OCI-LY7 (cell line): ENCODE measurements at regions not wholly inside any gene's neighbourhood (a gene's known extent, or its start where the extent isn't known, plus 50 kb on each side); places are given as distances from the start of the nearest gene placed in this dataset.
A peak's percentile ranks its signal among the peaks of the same experiment; 100 is the strongest.
"Not testable (repeated sequence)": the region's sequence is repeated elsewhere in the genome, so short reads cannot be mapped to it uniquely, and the experiment has no call there.

Source experiments
- BruUV-seq: library from RNA; stranded (reverse); fragments of 400-500 nt; replicated peaks from 2 replicates; lab custom pipeline; 2021; lab: Mats Ljungman, UMichigan
- CTCF ChIA-PET: fragments of 300-600 bp; sonication (Branson Sonifier 250); formaldehyde crosslinking; loops from one replicate; lab custom pipeline; 2022; ENCODE audit warnings: antibody characterized with exemption; ENCODE audit not compliant: unreplicated experiment; lab: Charles Lee
- POLR2A ChIA-PET: fragments of 300-600 bp; sonication (Branson Sonifier 250); formaldehyde crosslinking; loops from one replicate; lab custom pipeline; 2022; ENCODE audit warnings: antibody characterized with exemption; lab: Charles Lee
- DNase-seq: peaks from one replicate; pipeline ENCODE4 v3.0.0-alpha.2; 2015; ENCODE audit warnings: low spot score
- H2AFZ ChIP-seq: fragments of 200-600 bp; sonication (generic), shearing (Covaris generic); 2 replicates; pipeline ENCODE4 v1.6.1; 2014; ENCODE audit warnings: mild to moderate bottlenecking, antibody characterized with exemption, low read length, moderate library complexity
- H3K27ac ChIP-seq: fragments of 200-600 bp; sonication (generic); 2 replicates; pipeline ENCODE4 v1.5.1; 2014; ENCODE audit warnings: mixed run types, low read depth, mild to moderate bottlenecking, moderate library complexity, low read length, inconsistent platforms; ENCODE audit not compliant: poor library complexity, severe bottlenecking
- H3K36me3 ChIP-seq: fragments of 200-600 bp; sonication (generic); 2 replicates; pipeline ENCODE4 v1.6.1; 2014; ENCODE audit warnings: mild to moderate bottlenecking, antibody characterized with exemption, low read length, moderate library complexity, mixed read lengths; ENCODE audit not compliant: insufficient read depth
- H3K4me1 ChIP-seq: fragments of 200-600 bp; sonication (generic); 2 replicates; pipeline ENCODE4 v1.5.1; 2014; ENCODE audit warnings: mild to moderate bottlenecking, low read length; ENCODE audit not compliant: insufficient read depth, poor library complexity, severe bottlenecking
- H3K4me2 ChIP-seq: fragments of 200-600 bp; sonication (generic); 2 replicates; pipeline ENCODE4 v1.6.1; 2014; ENCODE audit warnings: mild to moderate bottlenecking, low read length
- H3K4me3 ChIP-seq: fragments of 200-600 bp; sonication (generic); 2 replicates; pipeline ENCODE4 v1.5.1; 2014; ENCODE audit warnings: mild to moderate bottlenecking, low read depth, low read length; ENCODE audit not compliant: poor library complexity, severe bottlenecking
- H3K79me2 ChIP-seq: fragments of 200-600 bp; sonication (generic); 2 replicates; pipeline ENCODE4 v1.6.1; 2016; ENCODE audit warnings: low read depth, mild to moderate bottlenecking, low read length, moderate library complexity, mixed read lengths; ENCODE audit not compliant: insufficient read depth
- H3K9me2 ChIP-seq: fragments of 200-600 bp; sonication (generic); 2 replicates; pipeline ENCODE4 v1.6.1; 2016; ENCODE audit warnings: mild to moderate bottlenecking, low read length, mixed read lengths; ENCODE audit not compliant: insufficient read depth
- H3K9me3 ChIP-seq: fragments of 200-600 bp; sonication (generic); 2 replicates; pipeline ENCODE4 v1.6.1; 2014; ENCODE audit warnings: mild to moderate bottlenecking, mixed run types, low read length, mixed read lengths
- H4K20me1 ChIP-seq: fragments of 200-600 bp; sonication (generic); 2 replicates; pipeline ENCODE4 v1.6.1; 2014; ENCODE audit warnings: mild to moderate bottlenecking, antibody characterized with exemption, low read length, moderate library complexity, mixed read lengths; ENCODE audit not compliant: insufficient read depth
- EZH2phosphoT487 ChIP-seq: fragments of 200-600 bp; sonication (generic); IDR thresholded peaks from 2 replicates; pipeline ENCODE4 v1.6.1; 2018; ENCODE audit warnings: low read depth, borderline replicate concordance, mild to moderate bottlenecking, mixed run types, antibody characterized with exemption, low read length, moderate library complexity, mixed read lengths
- intact Hi-C: fragments of 100-400 bp; cut with micrococcal nuclease; formaldehyde crosslinking; loops from one replicate; pipeline ENCODE4 v1.10.0; 2022; ENCODE audit not compliant: unreplicated experiment
- TF ChIP-seq, protein P1 (sequence below): fragments of 200-600 bp; sonication (generic); conservative IDR thresholded peaks from 2 replicates; pipeline ENCODE4 v1.5.1; 2014; ENCODE audit warnings: mild to moderate bottlenecking, antibody characterized with exemption, low read length, moderate library complexity, mixed read lengths

DNA sequence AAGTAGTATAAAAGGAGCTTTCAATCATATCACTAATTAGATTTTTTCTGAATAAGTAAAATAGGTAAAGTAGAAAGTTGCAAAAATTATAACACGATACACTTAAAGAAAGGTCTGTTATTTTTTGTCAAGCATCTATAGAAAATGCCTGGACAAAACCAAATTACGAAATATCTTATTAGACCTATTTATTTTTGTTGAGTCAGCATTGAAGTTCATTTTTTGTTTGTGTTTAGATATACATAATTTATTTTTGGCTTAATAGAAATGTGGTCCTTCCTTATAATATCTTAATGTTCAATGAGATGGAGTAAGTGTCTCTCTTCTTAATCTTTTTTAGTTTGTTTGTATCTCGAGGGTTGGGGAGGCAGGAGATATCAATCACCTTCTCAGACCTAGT lies 214.8 kb upstream of the GRIA1 start:
- BruUV-seq, result no TSS peak
- CTCF ChIA-PET, result no interaction called here

DNA sequence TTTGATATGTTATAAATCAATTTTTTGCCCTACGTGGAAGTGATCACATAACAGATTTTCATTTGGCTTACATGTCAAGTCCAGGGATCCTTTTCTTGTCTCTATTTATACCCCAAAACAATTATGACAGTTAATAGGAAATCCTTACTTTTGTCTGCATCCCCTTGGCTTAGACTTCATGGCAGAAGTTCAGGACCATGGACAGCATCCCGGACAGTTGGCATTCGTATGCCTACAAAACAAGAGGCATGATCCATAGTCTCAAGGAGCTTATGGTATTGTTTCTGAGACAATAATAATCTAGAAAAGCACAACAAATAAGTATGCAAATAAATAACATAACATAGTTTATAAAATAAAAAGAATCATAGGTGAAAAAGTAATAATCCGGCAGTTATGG lies 214.3 kb upstream of the GRIA1 start:
- ChIA-PET CTCF (no interaction called here), POLR2A (interaction anchor here (1.0 kb wide), 1 partner anchor 12 kb away, joined by 3 read pairs; no protein-coding TSS in a partner anchor)
- intact Hi-C loops, result no loop called here
- no TSS peak for BruUV-seq
- Histone ChIP-seq H3K4me2 (no peak overlapping the region), H3K27ac (no peak overlapping the region), H4K20me1 (no peaks in the 10 kb centered on the region), H3K4me1 (no peaks in the 10 kb centered on the region), H3K36me3 (no peaks in the 10 kb centered on the region), H3K9me2 (no peaks in the 10 kb centered on the region), H2AFZ (no peak overlapping the region), H3K4me3 (no peak overlapping the region), H3K9me3 (no peaks in the 10 kb centered on the region), H3K79me2 (no peaks in the 10 kb centered on the region)
- peak; percentile 35 for DNase-seq
- TF ChIP-seq EZH2phosphoT487, result no peak
- TF ChIP-seq, protein P1, sequence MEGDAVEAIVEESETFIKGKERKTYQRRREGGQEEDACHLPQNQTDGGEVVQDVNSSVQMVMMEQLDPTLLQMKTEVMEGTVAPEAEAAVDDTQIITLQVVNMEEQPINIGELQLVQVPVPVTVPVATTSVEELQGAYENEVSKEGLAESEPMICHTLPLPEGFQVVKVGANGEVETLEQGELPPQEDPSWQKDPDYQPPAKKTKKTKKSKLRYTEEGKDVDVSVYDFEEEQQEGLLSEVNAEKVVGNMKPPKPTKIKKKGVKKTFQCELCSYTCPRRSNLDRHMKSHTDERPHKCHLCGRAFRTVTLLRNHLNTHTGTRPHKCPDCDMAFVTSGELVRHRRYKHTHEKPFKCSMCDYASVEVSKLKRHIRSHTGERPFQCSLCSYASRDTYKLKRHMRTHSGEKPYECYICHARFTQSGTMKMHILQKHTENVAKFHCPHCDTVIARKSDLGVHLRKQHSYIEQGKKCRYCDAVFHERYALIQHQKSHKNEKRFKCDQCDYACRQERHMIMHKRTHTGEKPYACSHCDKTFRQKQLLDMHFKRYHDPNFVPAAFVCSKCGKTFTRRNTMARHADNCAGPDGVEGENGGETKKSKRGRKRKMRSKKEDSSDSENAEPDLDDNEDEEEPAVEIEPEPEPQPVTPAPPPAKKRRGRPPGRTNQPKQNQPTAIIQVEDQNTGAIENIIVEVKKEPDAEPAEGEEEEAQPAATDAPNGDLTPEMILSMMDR, result no peak

More for the DNA sequence above, 214.8 kb upstream of the GRIA1 start:
- no peaks in the 10 kb centered on the region for H3K9me3 ChIP-seq
- POLR2A ChIA-PET, result interaction anchor here (0.6 to 1.0 kb wide), 4 partner anchors 11 to 1772 kb away, joined by 3 to 4 read pairs (median 3); no protein-coding TSS in a partner anchor
- H3K79me2 ChIP-seq, result no peaks in the 10 kb centered on the region
- DNase-seq, result no peak
- no peak overlapping the region for H2AFZ ChIP-seq
- no peaks in the 10 kb centered on the region for H3K9me2 ChIP-seq
- H3K4me3 ChIP-seq, result no peak overlapping the region
- H3K4me2 ChIP-seq, result no peak overlapping the region
- no peaks in the 10 kb centered on the region for H3K36me3 ChIP-seq
- no peak overlapping the region for H3K27ac ChIP-seq
- no peaks in the 10 kb centered on the region for H4K20me1 ChIP-seq
- H3K4me1 ChIP-seq, result no peaks in the 10 kb centered on the region
- TF ChIP-seq EZH2phosphoT487, result no peak
- TF ChIP-seq, protein P1, result no peak
- intact Hi-C loops, result no loop called here

GRCh38 chr5:153296251-153296844 lies 194.1 kb upstream of the GRIA1 start:
- H3K9me3 ChIP-seq, H3K36me3 ChIP-seq, DNase-seq, BruUV-seq, CTCF ChIA-PET, H3K4me1 ChIP-seq, H3K4me3 ChIP-seq, intact Hi-C loops, H4K20me1 ChIP-seq, H3K27ac ChIP-seq, H3K9me2 ChIP-seq, H3K79me2 ChIP-seq, POLR2A ChIA-PET, H2AFZ ChIP-seq, H3K4me2 ChIP-seq: not testable (repeated sequence)
